ENCODE measurements at regions not wholly inside any gene's neighbourhood (a gene's known extent, or its start where the extent isn't known, plus 50 kb on each side); places are given as distances from the start of the nearest gene placed in this dataset.

DNA sequence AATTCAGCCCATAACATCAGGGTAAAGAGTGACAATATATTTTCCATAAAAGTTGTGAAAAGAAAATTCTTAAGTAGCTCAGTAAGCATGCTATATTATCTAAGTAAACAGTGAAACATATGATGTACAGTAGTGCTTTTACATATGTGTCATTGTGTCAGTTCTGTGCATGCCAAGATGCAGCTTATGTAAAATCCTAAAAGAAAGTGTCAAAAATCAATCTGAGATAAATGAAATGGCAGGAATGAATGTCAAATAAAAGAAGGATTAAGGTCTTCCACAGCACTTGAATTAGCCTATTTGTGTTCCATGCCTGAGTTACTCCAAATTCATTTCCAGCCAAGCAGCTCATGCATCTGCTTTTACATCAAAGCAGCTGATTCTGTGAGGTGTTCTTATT is 452.7 kb upstream of the HS3ST1 start:
- H3K27me3 Mint-ChIP-seq, result no peaks in the 10 kb centered on the region
- TF ChIP-seq, protein P1, sequence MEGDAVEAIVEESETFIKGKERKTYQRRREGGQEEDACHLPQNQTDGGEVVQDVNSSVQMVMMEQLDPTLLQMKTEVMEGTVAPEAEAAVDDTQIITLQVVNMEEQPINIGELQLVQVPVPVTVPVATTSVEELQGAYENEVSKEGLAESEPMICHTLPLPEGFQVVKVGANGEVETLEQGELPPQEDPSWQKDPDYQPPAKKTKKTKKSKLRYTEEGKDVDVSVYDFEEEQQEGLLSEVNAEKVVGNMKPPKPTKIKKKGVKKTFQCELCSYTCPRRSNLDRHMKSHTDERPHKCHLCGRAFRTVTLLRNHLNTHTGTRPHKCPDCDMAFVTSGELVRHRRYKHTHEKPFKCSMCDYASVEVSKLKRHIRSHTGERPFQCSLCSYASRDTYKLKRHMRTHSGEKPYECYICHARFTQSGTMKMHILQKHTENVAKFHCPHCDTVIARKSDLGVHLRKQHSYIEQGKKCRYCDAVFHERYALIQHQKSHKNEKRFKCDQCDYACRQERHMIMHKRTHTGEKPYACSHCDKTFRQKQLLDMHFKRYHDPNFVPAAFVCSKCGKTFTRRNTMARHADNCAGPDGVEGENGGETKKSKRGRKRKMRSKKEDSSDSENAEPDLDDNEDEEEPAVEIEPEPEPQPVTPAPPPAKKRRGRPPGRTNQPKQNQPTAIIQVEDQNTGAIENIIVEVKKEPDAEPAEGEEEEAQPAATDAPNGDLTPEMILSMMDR (conservative IDR thresholded peaks at IDR 0.05), result no peak
- H3K4me1 Mint-ChIP-seq (ENCODE audit: unreplicated experiment), result no peaks in the 10 kb centered on the region
- H3K4me3 Mint-ChIP-seq, result no peak overlapping the region
- no peaks in the 10 kb centered on the region for H3K36me3 Mint-ChIP-seq
- H3K9me3 Mint-ChIP-seq, result peaks cover 6% of the 10 kb centered on the region
- H3K27ac Mint-ChIP-seq, result no peak overlapping the region
- no peak for DNase-seq (ENCODE audit: extremely low spot score, unreplicated experiment)

DNA sequence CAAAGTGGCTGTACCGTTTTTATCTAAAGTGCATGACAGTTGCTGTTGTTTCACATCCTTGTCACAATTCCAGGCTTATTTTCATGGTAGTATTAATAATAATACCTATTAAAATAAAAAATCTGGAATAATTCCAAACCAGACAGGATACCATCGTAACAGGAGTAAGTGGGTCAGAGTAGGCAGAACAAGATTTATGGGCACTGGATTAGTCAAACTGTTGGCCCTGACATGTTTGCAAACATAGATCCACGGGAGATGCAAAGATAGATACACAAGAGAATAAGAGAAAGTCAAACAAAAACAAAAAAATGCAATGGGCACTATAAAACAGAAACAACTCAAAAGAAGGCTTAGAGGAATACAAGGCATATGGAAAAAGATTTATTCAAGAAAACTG is 449.5 kb upstream of the HS3ST1 start:
- Mint-ChIP-seq H3K36me3 (no peaks in the 10 kb centered on the region), H3K4me3 (no peak overlapping the region), H3K4me1 (ENCODE audit: unreplicated experiment) (no peaks in the 10 kb centered on the region), H3K27ac (no peak overlapping the region), H3K27me3 (no peaks in the 10 kb centered on the region), H3K9me3 (peaks cover 8% of the 10 kb centered on the region)
- TF ChIP-seq, protein P1 (conservative IDR thresholded peaks at IDR 0.05), result no peak
- DNase-seq (ENCODE audit: extremely low spot score, unreplicated experiment), result no peak

DNA sequence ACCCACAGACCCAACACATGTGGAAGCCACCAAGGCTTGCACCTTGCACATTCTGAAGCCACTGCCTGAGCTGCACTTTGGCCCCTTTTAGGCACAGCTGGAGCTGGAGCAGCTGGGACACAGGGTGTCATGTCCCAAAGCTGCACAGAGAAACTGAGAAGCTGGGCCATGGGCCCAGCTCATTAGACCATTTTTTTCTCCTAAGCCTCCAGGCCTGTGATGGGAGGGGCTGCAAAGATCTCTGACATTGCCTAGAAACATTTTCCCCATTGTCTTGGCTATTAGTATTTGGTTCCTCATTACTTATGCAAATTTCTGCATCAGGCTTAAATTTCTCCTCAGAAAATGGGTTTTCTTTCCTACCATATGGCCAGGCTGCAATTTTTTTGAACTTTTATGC is 447.4 kb upstream of the HS3ST1 start:
- Mint-ChIP-seq H3K27ac (no peak overlapping the region), H3K4me3 (no peak overlapping the region), H3K4me1 (ENCODE audit: unreplicated experiment) (no peaks in the 10 kb centered on the region), H3K27me3 (no peaks in the 10 kb centered on the region), H3K36me3 (no peaks in the 10 kb centered on the region), H3K9me3 (peaks cover 8% of the 10 kb centered on the region)
- no peak for DNase-seq (ENCODE audit: extremely low spot score, unreplicated experiment)
- TF ChIP-seq, protein P1 (conservative IDR thresholded peaks at IDR 0.05), result no peak

DNA sequence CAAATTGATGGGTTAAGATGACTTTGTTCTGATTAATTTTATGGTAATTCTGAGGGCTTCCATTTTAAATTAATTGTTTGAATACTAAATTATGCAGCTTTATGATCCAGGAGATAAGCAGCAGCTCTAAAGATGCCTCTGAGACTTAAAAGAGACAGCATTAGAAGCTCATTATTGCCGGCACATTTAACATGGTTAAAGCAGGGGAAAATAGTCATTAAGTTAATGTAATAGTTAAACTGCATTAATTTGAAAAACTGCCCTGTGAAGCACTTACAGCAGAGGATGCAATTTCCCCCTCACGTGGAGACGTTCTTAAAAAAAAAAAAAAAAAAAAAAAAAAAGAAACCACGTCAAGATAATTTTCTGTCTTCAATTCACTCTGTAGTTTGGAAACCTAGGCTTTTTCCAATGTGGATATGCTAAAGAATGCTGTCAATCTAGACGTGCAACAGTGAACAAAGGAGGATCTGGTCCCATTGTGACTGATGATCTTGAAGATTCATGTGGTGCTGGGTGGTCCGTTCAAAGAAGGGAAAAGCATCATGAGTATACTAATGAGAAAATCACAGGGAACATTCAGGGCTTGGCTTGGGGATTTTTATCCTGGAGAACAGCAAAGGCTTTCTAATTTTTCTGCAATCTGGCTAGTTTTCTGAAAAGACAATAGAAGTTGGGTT is 440.6 kb upstream of the HS3ST1 start:
- no peaks in the 10 kb centered on the region for H3K27me3 Mint-ChIP-seq
- no peaks in the 10 kb centered on the region for H3K4me1 Mint-ChIP-seq (ENCODE audit: unreplicated experiment)
- no peak overlapping the region for H3K4me3 Mint-ChIP-seq
- H3K9me3 Mint-ChIP-seq, result no peaks in the 10 kb centered on the region
- DNase-seq (ENCODE audit: extremely low spot score, unreplicated experiment), result no peak
- H3K36me3 Mint-ChIP-seq, result no peaks in the 10 kb centered on the region
- TF ChIP-seq, protein P1 (conservative IDR thresholded peaks at IDR 0.05), result no peak
- H3K27ac Mint-ChIP-seq, result no peak overlapping the region

DNA sequence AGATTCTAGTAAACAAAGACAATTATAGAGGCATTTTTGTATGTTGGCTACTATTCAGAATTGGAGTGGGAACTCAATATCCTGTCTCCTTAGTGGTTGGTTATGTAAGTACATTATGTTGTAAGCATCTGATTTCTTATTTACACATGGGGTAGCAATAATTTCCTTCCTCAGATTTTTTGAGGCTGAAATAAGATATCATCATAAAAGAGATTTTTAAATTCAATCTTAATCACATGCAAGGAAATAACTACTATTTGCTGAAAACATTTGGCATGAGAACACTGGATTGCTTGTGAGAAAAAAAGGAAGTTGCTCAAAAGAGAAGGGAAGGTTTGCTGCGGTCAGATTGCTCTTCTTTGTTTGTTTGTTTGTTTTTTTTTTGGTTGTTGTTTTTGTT is 437.7 kb upstream of the HS3ST1 start:
- no peak for DNase-seq (ENCODE audit: extremely low spot score, unreplicated experiment)
- no peaks in the 10 kb centered on the region for H3K4me1 Mint-ChIP-seq (ENCODE audit: unreplicated experiment)
- no peaks in the 10 kb centered on the region for H3K27me3 Mint-ChIP-seq
- H3K9me3 Mint-ChIP-seq, result no peaks in the 10 kb centered on the region
- H3K4me3 Mint-ChIP-seq, result no peak overlapping the region
- H3K27ac Mint-ChIP-seq, result no peak overlapping the region
- no peaks in the 10 kb centered on the region for H3K36me3 Mint-ChIP-seq
- TF ChIP-seq, protein P1 (conservative IDR thresholded peaks at IDR 0.05), result no peak

DNA sequence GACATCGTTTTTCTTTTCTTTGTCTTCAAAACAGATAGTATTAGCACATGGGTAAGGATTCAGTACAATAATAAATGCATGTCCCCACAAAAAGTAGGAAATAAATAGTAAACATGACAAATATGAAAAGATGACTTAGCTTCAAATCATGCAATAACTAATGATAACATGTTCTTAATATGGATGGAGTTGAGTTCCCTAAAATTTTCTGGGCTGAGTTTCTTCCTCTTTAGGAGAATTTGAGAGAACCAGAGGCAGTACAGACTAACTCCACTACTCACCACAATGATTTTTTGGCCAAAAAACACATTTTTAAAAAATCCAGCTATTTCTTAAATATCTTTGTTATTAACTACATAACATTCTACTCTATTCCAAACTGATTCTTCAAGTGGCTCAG is 432.3 kb upstream of the HS3ST1 start:
- H3K4me3 Mint-ChIP-seq, result no peak overlapping the region
- H3K36me3 Mint-ChIP-seq, result no peaks in the 10 kb centered on the region
- no peak overlapping the region for H3K27ac Mint-ChIP-seq
- H3K4me1 Mint-ChIP-seq (ENCODE audit: unreplicated experiment), result no peaks in the 10 kb centered on the region
- DNase-seq (ENCODE audit: extremely low spot score, unreplicated experiment), result no peak
- no peaks in the 10 kb centered on the region for H3K9me3 Mint-ChIP-seq
- no peaks in the 10 kb centered on the region for H3K27me3 Mint-ChIP-seq
- TF ChIP-seq, protein P1 (conservative IDR thresholded peaks at IDR 0.05), result no peak

Measured in type B pancreatic cell (in vitro differentiated cells).